ENCODE measurements at regions not wholly inside any gene's neighbourhood (a gene's known extent, or its start where the extent isn't known, plus 50 kb on each side); places are given as distances from the start of the nearest gene placed in this dataset.

DNA sequence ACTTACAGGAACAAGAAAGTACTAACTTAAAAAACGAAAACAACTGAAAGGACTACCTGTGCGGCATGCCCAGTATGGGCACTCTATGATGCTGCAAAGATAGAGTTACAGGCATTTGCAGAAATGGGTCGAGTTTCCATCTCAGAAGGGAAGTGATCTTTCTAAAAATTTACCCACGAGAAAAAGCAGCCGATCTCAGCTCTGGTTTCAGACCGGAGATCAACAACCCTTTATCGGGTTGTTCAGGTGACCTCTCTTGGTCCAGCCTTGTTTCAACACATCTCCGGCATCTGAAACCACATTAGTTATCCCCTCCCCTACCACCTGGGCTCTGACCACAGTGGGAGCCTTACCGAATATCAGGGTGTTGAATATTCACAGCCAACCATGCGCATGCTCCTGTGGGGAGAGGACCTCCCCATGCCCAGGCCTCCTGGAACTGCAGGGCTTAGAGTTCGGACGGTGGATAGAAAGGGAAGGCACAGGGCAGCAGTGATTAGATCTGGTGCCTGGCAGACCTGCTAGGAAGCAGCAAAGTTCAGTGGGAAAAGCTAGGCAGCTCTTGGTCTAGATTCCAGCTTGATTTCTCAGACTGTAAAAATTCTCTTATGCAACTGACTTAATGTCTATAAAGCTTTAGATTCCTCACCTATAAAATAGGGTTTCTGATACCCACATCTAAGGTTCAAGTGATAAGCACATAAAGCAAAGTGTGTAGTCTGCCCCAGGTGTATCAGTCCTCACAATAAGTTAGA is 906.0 kb downstream of the VRK1 start:
- DNase-seq = no peak

DNA sequence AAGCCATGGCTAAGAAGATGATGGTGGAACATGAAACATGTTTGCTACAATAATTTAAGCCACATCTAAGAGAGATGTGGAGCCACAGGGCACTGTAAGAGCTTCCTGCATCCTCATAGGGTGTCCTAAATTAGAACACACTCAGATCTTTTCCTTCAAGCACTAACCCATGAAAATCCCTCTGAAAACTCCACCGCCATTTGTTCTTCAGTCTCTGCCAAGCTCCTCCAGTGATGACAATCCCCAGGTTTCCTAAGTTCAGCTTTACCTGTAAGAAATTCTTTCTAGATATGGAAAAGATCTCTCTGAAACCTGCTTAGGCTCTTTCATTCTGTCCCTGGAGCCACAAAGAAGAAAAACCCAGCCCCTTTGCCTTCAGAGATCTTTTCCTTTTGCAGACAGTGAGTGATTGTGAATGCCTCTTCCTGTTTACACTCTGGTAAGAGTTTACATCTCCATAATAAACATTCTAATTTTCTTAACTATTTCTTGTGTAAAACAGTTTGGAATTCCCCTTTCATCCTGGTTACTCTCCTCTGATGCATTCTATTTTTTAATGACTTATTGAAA is 907.2 kb downstream of the VRK1 start:
- DNase-seq = no peak

DNA sequence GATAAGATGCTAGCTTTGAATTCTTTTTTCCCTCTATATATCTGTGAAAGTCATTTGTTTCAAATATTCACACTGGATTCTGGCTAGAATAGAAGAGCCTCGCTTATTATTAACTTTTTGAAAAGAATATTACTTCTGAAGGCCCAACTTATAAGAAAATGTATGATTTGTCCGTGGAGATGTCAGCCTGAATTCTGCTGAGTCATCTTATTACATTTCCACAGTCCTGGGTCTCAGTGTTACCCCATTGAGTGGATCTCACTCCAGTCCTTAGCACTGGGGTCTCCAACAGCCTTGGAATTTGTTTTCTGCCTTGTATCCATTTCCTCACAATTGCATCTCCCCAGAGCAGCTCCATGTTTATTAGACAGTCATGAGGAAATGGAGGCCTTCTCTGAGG is 907.9 kb downstream of the VRK1 start:
- DNase-seq = no peak

DNA sequence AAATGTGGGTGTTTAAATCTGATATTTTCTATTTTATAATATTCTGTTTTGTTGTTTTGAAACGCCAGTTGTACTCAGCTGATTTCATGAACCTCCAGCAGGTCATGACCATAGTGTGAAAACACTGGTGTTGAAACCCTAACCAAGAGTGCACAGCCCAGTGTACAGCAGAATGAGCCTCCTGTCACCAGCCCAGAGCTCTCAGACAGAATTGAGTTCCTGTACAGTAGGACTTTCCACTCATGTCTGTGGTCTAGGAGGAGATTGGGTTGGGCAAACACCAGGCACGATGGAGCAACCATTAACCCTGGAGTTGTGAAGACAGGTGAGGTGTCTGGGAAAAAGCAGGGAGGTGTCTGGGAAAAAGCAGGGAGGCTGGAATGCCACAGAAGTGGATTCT is 908.8 kb downstream of the VRK1 start:
- no peak for DNase-seq

DNA sequence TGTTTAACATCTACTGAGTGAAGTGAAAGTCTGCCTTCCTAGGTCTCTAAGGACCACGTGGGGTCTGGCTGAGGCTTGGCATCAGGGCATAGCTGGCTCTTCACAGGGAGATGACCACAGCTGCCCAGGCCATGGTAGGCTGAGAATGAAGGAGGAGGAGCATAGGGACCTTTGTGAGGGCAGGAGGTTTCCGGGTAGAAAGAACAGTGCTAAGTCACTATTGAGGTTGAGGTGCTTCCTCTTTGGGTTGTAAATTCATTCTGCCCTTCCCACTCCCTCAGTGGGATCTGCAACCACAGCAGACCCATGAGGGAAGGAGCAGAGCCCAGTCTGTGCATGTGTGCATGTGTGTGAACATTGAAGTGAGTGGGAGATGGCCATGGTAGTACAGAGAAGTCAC is 909.6 kb downstream of the VRK1 start:
- DNase-seq = no peak

DNA sequence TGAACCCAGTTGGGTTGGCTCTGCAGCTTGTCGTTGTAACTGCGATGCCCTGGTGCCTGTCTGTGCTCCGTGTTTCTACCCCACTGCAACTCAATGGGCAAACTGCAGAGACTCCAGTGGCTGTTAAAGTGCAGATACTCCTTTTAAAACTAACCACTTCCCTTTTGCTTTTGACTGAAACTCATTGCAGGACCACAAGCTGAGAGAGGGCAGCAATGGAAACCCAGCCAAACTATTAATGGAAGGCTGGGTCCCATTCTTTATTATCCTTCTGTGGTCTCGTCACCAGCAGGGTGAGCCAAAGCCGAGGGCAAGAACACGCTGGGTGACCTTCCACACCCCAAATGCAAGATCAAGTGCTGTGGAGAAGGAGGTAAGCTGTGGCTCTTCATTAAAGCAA is 910.4 kb downstream of the VRK1 start:
- no peak for DNase-seq

DNA sequence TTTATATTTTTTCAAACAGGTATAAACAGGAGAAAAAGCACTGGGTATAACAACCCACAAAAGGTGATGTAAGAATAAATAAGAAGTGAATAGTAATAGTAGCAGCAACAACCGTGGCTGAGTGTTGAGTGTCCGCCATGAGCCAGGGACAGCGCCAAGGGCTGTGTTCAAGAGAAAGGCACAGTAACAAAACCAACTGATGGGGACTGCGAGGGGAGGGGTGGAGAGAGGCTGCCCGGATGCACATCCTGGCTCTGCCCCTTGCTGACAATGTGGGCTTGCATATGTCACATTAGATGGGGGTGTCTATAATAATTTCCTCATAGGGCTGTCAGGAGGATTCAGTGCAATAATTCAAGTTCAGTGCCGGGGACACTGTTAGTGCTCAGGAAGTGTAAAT is 912.4 kb downstream of the VRK1 start:
- no peak for DNase-seq

DNA sequence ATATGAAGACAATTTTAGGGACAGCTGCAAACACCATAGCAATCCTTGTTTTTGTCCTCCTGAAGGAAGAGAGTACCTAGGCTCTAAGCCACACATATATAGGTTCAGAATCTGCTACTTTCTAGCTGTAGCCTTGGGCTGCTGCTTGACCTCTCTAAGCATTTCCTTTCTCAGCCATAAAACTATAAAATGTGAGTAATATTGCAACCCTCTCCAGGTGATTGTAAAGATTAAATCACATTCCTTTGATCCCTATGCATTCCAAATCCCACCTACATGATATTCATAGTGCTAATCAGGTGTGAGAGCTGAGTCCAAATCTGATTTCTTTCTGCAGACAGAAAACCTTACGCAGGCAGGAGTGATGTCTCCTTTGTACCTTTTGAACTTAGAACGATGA is 913.5 kb downstream of the VRK1 start:
- no peak for DNase-seq

DNA sequence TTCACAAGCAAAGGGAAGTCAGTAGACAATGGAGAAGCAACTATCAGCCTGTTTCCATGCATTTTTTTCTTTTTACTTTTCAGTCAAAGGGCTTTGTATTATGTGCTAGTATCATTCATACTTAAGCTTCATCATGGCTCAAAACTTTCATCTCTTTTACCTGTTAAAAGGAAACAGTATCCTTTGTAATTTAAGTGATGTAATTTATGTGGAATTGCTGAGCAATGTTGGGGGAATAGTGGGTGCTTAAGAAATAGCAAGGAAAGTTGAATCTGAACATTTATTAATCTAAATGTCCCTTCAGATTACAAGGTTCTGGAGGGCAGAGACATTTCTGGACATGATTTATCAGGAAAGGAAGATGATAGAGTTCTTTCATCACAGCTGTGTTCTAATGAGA is 915.3 kb downstream of the VRK1 start:
- no peak for DNase-seq

DNA sequence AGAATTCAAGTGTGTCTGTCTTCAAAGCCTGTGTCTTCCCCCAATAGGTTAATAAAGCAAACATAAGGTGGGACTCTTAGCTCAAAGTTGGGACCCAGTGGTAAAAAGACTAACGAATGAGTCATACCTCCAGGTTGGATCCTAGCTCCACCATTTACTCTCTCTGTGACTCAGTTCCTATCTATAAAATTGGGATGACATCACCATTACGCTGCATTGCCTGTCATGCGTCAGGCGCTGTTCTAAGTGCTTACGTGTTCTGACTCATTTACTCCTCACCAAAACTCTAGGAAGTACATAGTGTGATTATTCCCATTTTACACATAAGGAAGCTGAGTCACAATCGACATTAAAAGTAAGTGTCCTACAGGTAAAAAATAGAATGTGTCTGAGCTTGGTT is 915.8 kb downstream of the VRK1 start:
- DNase-seq = no peak

DNA sequence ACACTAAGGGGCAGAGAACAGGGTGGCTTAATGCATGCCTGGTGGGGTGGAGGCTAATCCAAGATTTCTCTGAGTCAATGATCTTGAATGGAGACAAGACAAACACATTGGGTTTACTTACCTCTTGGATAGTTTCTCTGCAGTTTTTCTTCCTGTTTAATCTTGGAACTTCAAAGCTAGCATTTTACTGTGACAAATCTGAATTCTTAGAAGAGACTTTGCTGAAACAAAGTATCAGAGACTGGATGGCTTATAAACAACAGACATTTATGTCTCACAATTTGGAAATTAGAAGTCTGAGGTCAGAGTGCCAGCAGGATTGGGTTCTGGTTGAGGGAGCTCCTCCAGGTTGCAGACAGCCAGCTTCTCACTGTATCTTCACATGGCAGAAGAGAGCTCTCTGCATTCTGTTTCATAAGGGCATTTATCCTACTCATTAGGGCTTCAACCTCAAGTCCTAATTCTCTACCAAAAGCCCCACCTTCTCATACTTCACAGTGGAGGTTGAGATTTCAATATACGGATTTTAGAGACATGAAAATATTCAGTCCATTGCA is 921.8 kb downstream of the VRK1 start:
- DNase-seq = no peak

DNA sequence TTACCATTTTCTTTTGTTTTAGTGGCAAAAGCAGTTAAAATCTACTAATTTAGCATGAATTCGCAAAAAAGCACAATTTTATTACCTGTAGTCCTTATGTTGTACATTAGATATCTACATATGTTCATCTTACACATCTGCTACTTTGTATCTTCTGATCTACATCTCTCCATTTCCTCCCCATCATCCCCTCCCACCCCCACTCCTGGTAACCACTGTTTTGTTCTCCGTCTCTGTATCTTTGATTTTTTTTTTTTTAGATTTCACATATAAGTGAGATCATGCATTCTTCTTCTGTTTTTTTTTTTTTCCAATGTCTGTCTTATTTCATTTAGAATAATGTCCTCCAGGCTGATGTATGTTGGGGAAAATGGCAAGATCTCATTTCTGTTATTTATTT is 922.7 kb downstream of the VRK1 start:
- DNase-seq = no peak

DNA sequence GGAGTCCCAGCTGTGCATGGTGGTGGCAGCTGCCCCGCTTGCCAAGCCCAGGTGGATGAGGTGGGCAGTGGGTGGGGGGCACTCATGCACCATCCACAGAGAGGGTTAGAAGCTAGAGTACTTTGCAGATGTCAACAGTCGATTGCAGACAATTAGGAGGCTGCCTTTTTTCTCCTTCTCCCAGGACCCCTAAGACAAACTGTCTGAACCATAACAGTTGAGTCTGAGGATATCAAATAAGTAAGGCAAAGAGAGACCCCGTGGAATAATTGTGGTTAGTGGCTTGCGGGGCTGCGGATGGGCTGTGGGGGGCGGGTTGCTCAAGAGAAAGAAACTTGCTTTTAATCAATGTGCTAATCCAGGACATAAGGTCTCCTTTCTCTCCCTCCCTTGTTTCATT is 926.2 kb downstream of the VRK1 start:
- no peak for DNase-seq

DNA sequence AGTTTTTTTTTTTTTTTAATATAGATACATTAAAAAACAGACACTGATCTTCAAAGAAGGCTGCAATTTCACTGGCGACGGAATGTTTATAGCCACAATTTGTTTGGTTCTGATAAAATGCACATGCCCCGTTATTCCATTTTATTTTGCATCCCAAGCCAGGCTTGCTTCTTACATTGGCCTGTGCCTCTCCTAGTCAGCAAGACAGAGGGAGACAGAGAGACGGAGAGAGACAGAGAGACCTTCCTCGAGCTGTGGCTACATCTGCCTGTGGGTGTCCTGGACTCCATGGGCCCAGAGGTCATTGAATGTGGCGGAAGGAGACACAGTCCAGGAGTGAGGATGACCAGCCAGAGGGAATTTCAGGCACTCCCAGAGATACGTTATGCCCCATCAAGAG is 926.6 kb downstream of the VRK1 start:
- DNase-seq = no peak

DNA sequence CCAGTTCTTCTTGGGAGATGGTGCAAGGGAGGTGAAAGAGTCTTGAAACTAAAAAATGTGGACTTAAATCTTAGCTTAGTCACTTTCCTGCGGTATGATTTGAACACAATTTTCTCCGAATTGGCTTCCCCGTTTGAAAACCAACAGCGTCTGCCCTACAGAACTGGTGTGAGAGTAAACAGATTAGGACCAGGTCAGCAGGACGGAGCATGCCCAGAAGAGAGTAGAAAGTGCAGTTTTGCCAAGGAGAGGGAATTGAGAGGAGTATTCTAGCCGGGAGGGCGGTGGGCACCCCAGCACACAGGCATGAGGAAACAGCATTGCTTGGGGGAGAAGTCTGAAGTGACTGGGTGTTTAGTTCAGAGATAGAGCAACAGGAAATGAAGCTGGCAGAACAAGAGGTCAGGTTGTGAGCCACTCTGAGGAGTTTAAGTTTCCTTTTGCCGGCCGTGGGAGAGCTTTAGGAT is 927.1 kb downstream of the VRK1 start:
- no peak for DNase-seq

DNA sequence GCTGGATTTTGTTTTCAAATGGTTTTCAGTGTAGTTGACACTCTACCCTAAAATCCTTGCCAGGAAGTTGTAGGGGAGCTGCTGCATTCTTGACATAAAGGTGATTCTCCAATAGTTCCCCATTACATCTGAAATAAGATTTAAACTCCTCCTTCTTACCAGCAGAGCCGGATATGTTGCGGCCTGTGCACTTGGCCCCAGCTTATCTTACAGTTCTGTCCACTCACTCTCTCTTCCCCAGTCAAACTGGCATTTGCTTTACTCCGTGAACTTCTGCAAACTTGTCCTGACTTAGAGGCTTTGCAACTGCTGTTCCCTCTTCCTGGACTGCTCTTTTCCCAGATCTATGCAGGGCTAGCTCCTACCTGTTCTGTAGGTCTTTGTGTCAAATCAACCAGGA is 929.5 kb downstream of the VRK1 start:
- no peak for DNase-seq

DNA sequence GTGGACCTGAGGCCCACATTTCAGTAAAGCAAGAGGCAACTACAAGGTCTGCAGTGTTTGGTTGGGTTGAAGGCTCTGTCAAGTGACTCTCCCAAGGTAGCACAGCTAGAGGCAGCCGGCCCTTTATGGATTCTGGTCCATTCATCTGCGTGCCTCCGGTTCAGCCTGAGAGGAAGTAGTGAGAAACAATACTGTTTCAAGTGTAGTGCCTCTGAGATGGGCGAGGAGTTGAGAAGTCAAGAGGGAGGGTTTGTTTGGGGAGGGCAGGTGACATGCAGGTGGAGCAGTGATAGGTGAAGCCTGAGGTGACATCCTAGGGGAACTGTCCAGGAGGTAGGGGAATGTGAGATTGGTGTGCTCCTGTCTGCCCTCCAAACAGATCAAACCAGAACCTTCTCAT is 933.5 kb downstream of the VRK1 start:
- DNase-seq = no peak

DNA sequence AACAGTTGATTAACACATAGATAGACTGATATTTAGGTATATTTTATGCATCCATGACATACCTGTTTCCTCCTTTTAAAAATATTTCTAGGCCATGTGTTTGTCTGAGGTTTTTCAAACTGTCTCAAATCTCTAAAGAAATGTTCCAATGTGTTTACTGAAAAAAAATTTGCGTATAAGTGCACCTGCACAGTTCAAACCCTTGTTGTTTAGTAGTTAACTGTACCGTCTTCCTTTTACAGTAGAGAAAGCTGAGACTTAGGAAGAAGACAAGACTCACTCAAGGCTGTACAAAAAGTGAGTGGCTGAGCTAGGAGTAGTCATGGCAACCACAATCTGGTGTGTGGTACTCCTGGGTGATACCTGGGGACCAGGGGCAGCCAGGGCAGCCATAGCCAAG is 934.6 kb downstream of the VRK1 start:
- no peak for DNase-seq

DNA sequence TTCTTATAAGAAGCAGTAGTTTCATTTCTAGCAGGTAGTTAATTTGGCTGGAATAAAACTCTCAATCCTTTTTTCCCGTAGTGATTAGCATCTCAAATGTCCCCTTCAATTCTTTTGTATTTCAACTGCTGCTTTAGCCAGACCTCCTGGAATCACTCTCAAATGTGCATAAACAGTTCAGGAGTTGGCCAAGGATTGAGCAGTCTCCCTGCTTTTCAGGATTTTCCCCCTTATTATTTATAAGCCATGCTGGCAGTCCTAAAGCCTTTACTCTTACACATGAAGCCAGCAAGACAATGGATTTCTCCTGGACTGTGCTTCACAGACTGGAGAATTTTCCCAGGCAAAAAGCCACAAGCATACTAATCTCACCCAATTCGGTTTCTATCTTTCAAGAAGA is 950.1 kb downstream of the VRK1 start:
- DNase-seq = no peak

DNA sequence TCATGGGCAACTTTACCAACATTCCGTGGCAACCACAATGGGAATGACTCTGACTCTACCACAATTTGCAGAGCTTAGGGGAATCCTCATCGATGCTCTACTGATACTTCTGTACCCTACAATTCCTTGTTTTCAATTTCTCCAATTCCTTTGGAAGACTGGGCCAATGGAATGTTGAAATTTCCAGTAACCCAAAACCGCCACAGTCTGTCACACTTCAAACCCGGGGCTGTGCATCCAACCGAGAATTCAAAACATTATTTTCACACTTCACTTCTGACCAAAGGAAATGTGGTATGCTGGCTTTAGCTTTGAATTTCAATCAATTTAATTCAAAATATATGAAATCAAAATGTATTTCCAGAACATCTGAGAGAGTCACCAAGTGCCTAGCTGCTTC is 951.4 kb downstream of the VRK1 start:
- DNase-seq = no peak

DNA sequence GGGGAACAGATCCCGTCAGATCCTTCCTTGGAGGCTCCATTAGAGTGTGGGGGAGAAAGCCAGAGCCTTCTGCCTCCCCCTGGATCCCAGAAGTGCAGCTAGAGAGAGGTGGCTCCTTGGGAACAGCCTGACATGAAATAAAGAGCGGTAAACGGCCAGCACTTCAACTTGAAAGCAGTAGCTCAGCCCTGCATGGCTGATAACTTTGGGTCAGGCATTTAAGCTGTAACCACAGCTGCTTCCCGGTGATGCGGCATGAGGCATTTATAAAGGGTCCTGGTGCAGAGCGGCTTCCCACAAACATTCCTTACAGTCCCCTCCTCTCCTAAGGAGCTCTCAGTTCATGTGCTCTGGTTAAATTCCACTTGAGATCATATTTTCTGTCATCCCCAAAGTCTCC is 960.3 kb downstream of the VRK1 start:
- DNase-seq = no peak

DNA sequence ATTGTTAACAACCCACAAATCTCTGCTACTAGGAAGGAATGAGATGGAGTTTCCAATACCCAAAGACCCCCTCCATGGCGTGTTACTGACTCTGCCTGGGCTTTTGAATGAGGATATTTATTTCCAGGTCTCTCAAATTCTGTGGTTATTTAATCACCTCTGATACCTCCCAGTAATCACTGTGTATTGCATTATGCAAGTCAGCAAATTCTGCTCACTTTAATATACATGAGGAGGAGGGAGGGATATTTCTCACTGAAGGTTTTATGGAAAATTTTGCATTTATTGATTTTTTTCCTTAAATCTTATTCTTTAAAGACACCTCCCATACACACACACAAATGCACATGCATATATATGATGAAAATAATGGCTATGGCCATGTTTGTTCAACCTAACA is 962.9 kb downstream of the VRK1 start:
- no peak for DNase-seq

DNA sequence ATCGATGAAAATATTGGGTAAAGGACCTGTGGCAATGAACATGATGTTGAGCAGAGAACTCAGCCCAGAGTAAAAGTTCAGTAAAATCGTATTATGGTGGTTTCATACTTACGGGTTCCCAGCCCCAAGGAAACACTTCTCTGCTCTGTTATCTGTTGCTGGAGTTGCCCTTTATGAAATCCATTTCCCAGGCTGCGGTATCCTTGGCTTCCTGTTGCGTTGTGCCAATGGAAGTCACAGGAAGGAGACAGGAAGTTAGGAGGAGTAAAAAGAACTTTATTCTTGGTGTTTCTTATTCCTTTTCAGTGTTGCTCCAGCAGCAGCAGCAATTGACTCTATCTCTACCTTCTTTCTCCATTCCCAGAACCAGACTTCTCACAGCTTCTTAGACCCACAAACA is 965.2 kb downstream of the VRK1 start:
- DNase-seq = no peak

DNA sequence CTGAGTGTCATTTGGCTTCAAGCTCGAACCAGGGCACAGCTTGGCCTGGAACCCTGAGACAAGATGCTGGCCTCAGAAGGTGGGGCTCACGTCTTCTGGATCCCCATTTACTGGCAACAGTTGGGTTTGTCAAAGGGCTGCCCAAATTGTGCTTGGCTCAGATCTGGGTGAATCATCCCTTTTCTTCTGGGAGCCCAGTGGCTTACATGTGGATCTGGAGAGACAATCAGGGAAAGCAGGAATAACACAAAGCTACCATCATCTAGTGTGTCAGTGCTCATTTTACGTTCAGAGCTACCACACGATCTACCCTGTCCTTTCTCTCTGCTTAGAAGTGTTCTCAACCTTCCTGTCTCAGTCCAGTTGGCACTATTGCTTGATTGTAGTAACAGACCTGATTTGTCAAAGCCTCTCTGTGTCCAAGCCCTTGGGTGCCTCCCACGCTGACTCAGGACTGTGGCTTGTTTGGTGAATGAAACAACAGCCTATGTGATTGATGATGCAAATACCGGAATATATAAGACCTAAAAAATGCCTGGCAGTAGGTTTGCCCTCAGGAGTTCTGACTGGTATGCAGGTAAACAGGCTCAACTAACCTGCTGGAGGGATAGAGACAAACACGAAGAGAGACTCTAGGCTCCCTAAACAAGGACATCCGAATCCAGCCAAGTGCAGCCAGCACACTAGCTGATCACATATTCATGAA is 974.3 kb downstream of the VRK1 start:
- no peak for DNase-seq

All from SHP77 (cell line).